NB4 (cell line): ENCODE measurements at regions not wholly inside any gene's neighbourhood (a gene's known extent, or its start where the extent isn't known, plus 50 kb on each side); places are given as distances from the start of the nearest gene placed in this dataset.

Source experiments
- POLR2A ChIP-seq: IDR thresholded peaks from 2 replicates; pipeline ENCODE4 v1.6.1; 2011; ENCODE audit warnings: mild to moderate bottlenecking; ENCODE audit not compliant: insufficient read length; ENCODE audit errors: extremely low read depth
- TF ChIP-seq, protein P1 (sequence below): IDR thresholded peaks from one replicate; pipeline ENCODE4 v1.5.1; 2012; ENCODE audit warnings: low read depth, low read length

DNA sequence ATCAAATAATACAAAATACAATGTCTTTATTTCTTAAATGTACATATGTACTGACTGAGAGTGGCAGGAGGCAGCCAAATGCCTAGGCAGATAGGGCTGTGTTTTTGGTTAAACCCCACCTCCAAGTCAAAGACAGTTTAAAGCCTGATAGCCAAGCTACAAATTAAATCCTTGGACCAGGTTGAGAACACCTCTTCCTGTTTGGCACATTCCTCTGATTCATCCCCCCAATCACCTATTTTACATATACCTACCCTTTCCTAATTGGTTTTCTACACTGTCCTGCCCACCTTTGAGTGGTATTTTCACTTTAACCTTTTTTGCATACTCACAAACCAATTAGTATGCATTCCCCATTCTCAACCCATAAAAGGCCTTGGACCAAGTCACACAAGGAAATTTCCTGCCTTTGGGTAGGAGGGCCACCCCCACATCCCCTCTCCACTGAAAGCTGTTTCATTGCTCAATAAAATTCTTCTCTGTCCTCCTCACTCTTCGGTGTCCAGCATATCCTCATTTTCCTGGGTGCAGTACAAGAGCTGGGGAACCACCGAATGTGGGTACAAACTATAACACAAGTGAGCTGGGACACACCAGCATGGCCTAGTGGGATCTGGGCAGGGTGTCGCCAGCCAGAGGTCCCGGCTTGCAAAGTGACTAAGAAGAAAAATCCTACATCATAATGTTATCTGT lies 149.1 kb downstream of the UBE2E3 start:
- no peak for TF ChIP-seq POLR2A
- TF ChIP-seq, protein P1, sequence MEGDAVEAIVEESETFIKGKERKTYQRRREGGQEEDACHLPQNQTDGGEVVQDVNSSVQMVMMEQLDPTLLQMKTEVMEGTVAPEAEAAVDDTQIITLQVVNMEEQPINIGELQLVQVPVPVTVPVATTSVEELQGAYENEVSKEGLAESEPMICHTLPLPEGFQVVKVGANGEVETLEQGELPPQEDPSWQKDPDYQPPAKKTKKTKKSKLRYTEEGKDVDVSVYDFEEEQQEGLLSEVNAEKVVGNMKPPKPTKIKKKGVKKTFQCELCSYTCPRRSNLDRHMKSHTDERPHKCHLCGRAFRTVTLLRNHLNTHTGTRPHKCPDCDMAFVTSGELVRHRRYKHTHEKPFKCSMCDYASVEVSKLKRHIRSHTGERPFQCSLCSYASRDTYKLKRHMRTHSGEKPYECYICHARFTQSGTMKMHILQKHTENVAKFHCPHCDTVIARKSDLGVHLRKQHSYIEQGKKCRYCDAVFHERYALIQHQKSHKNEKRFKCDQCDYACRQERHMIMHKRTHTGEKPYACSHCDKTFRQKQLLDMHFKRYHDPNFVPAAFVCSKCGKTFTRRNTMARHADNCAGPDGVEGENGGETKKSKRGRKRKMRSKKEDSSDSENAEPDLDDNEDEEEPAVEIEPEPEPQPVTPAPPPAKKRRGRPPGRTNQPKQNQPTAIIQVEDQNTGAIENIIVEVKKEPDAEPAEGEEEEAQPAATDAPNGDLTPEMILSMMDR: no peak
